Skeletal muscle satellite cell (primary cell): ENCODE measurements at regions not wholly inside any gene's neighbourhood (a gene's known extent, or its start where the extent isn't known, plus 50 kb on each side); places are given as distances from the start of the nearest gene placed in this dataset.

Source experiments
- H3K27me3 ChIP-seq: 2 replicates; pipeline ENCODE4 v1.7.0; 2013; ENCODE audit warnings: low read length; ENCODE audit not compliant: control insufficient read depth, insufficient read depth
- H3K36me3 ChIP-seq: 2 replicates; pipeline ENCODE4 v1.7.0; 2013; ENCODE audit warnings: mild to moderate bottlenecking, control low read depth, low read length; ENCODE audit not compliant: insufficient read depth
- H3K4me1 ChIP-seq: 2 replicates; pipeline ENCODE4 v1.7.0; 2013; ENCODE audit warnings: low read length; ENCODE audit not compliant: control insufficient read depth, insufficient read depth
- H3K4me2 ChIP-seq: 2 replicates; pipeline ENCODE4 v1.7.0; 2013; ENCODE audit warnings: mild to moderate bottlenecking, low read length
- H3K4me3 ChIP-seq: 2 replicates; pipeline ENCODE4 v1.7.0; 2013; ENCODE audit warnings: low read length
- H3K9ac ChIP-seq: 2 replicates; pipeline ENCODE4 v1.7.0; 2013; ENCODE audit warnings: mild to moderate bottlenecking, low read depth, low read length, moderate library complexity
- H3K9me3 ChIP-seq: replicated peaks from 2 replicates; pipeline ENCODE4 v1.7.0; 2013; ENCODE audit warnings: mild to moderate bottlenecking, control low read depth, low read length

GRCh38 chr7:86942995-86943394, 116.5 kb downstream of the ELAPOR2 start:
- Histone ChIP-seq H3K9me3 (no peaks in the 10 kb centered on the region), H3K27me3 (no peaks in the 10 kb centered on the region), H3K9ac (no peak overlapping the region), H3K36me3 (no peaks in the 10 kb centered on the region), H3K4me1 (no peaks in the 10 kb centered on the region), H3K4me3 (no peak overlapping the region), H3K4me2 (no peak overlapping the region)

DNA sequence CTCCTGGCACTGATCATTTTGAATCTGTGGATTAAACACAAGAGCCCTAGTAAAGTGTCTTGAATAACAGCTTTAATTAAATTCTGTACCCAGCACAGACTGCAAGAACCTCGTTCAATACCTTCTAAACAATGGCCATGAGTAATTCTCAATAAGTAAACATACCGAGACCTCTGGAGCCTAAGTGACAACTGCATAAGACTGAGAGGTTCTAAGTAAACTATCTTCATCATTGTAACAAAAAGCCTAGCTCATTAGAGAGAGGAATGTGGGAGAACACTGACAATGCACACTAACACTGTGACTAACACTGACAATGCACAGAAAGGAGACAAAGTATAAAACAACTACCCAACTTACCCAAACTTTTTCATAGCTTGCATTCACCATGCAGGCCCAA, 117.4 kb downstream of the ELAPOR2 start:
- Histone ChIP-seq H3K4me1 (peaks cover 4% of the 10 kb centered on the region), H3K9me3 (no peaks in the 10 kb centered on the region), H3K27me3 (no peaks in the 10 kb centered on the region), H3K9ac (no peak overlapping the region), H3K36me3 (no peaks in the 10 kb centered on the region), H3K4me3 (no peak overlapping the region), H3K4me2 (no peak overlapping the region)

DNA sequence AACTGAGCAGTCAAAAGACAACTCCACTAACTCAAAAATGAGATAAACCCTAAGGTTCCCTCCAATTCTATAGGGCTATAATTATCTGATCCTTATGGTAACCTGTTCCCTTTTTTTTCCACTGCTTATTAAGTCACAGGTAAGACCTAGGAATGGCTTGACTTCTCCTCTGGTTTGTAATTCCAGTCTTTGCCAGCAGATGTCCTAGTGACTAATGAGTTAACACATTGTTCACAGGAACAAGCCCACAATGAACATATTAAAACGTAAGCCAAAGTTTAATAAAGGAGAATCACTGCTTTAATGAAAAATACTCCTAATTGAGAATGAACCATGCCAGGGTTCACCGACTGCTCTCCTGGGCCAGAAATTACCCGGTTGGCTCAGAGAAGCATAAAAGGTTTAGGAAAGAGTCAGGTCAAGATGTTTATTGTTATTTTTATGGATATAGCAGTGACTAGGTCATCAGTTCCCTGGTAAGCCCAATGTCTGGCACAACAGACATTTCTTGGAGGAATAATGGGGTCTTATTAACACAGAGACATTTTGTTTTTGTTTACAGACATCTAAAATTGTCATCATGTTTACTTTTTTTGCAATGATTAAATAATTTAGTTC, 120.1 kb downstream of the ELAPOR2 start:
- Histone ChIP-seq H3K27me3 (no peaks in the 10 kb centered on the region), H3K4me3 (no peak overlapping the region), H3K4me1 (peaks cover 4% of the 10 kb centered on the region), H3K4me2 (no peak overlapping the region), H3K9me3 (no peaks in the 10 kb centered on the region), H3K36me3 (no peaks in the 10 kb centered on the region), H3K9ac (no peak overlapping the region)

GRCh38 chr7:86937363-86937878, 122.0 kb downstream of the ELAPOR2 start:
- H3K4me1 ChIP-seq, result peaks cover 9% of the 10 kb centered on the region

DNA sequence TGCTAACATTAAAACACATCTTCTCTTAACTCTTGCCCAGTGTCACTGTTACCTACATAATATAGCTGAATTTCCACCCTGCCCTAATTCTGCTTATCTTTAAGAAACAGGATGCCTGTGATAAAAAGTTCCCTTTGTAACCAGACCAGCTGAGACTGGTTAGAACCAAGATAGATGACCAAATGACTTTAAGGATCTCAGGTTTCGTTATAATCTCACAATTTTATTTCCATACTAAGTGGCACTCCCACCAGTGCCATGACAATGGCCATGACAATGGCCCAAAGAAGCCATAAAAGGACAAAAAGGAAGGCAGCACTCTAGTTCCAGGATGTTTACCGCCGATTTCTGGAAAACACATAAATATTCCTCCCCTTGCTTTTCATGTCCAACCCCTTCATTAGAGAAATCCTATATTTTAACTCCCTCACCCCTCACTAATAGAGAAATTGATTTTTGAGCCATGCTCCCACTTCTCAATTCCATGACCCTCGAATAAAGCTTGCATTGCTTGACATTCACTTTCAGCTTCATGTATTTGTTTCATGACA, 126.1 kb downstream of the ELAPOR2 start:
- Histone ChIP-seq H3K4me3 (no peak overlapping the region), H3K9me3 (no peaks in the 10 kb centered on the region), H3K27me3 (no peaks in the 10 kb centered on the region), H3K4me2 (no peak overlapping the region), H3K9ac (no peak overlapping the region), H3K4me1 (peaks cover 18% of the 10 kb centered on the region), H3K36me3 (no peaks in the 10 kb centered on the region)

More at GRCh38 chr7:86937363-86937878, 122.0 kb downstream of the ELAPOR2 start:
- Histone ChIP-seq H3K9me3 (no peaks in the 10 kb centered on the region), H3K4me2 (no peak overlapping the region), H3K27me3 (no peaks in the 10 kb centered on the region), H3K4me3 (no peak overlapping the region), H3K9ac (no peak overlapping the region), H3K36me3 (no peaks in the 10 kb centered on the region)

DNA sequence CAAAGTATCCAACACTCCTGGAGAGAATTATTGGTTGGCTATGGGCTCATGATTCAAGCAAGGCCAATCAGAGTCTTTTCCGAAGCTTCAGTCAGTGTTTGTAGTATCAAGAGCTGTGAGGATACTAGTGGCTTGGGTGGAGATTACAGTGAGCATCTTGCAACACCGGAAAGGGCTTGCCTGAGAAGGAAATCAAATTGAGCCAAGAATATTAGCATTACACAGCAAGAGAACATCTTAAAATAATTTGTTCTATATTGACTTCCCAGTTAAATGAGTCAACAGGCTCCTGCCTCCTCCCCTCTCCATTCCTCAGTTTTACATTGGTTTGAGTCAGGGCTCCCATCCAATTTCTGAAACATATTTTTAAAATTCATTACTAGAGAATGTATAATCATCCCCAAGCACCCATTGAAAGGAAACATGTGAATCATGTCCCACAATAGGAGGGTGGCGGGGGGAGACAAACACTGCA, 127.4 kb downstream of the ELAPOR2 start:
- Histone ChIP-seq H3K36me3 (no peaks in the 10 kb centered on the region), H3K27me3 (no peaks in the 10 kb centered on the region), H3K9ac (no peak overlapping the region), H3K4me2 (peak overlapping the region; percentile 43), H3K9me3 (no peaks in the 10 kb centered on the region), H3K4me1 (peaks cover 14% of the 10 kb centered on the region), H3K4me3 (no peak overlapping the region)

DNA sequence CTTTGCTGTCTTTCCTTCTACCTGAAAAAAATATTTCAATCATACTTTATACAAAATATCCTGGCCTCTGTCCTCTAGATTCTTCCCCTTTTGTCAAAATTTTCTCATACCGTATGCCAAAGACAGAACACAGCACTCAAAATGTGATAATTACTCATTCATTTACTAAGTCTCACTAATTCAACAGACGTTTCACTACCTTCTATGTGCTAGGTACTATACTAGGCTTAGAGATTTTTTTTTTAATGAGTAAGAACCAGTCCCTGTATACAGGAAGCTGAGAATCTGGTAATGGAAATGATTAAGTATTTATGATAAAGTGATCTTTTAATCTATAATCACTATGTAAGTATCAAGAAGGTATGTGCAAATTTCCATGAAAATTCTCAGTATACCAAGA, 128.0 kb downstream of the ELAPOR2 start:
- peaks cover 14% of the 10 kb centered on the region for H3K4me1 ChIP-seq
- H3K9ac ChIP-seq, result no peak overlapping the region
- H3K27me3 ChIP-seq, result no peaks in the 10 kb centered on the region
- H3K4me3 ChIP-seq, result no peak overlapping the region
- peak overlapping the region; percentile 43 for H3K4me2 ChIP-seq
- H3K36me3 ChIP-seq, result no peaks in the 10 kb centered on the region
- H3K9me3 ChIP-seq, result no peaks in the 10 kb centered on the region

DNA sequence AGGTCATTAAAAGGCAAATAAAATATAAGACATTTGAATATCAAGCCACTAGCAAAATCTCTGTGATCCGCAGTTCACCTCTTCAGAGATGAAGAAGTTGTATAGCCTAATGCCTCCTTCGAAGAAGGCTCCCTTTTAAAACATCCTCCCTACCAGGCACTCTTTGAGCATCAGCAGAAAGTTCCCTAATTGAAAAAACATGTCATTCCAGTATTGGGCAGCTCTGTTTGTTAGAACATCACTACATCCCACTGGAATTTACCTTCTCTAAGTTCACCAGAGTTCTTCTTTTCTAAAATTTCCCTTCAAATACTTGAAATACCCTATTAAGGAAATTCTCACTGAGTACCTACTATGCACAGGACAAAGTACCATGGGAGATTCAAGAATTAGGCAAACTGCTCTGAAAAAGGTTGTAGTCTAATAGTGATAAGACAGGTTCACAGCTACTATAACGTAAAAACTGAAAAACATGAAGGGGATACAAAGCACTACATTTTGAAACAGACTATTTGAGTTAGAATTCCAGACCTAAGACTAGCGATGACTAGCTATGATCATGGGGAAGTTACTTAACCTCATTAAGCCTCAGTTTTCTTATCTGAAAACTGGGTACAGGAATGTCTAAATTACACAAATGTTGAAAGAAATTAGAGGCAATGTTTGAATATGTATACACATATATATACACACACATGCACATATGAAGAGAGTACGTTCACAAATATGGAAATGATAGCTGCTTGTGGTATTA, 128.7 kb downstream of the ELAPOR2 start:
- Histone ChIP-seq H3K4me3 (no peak overlapping the region), H3K9me3 (no peaks in the 10 kb centered on the region), H3K9ac (no peak overlapping the region), H3K4me2 (no peak overlapping the region), H3K27me3 (no peaks in the 10 kb centered on the region), H3K36me3 (no peaks in the 10 kb centered on the region), H3K4me1 (peaks cover 14% of the 10 kb centered on the region)

DNA sequence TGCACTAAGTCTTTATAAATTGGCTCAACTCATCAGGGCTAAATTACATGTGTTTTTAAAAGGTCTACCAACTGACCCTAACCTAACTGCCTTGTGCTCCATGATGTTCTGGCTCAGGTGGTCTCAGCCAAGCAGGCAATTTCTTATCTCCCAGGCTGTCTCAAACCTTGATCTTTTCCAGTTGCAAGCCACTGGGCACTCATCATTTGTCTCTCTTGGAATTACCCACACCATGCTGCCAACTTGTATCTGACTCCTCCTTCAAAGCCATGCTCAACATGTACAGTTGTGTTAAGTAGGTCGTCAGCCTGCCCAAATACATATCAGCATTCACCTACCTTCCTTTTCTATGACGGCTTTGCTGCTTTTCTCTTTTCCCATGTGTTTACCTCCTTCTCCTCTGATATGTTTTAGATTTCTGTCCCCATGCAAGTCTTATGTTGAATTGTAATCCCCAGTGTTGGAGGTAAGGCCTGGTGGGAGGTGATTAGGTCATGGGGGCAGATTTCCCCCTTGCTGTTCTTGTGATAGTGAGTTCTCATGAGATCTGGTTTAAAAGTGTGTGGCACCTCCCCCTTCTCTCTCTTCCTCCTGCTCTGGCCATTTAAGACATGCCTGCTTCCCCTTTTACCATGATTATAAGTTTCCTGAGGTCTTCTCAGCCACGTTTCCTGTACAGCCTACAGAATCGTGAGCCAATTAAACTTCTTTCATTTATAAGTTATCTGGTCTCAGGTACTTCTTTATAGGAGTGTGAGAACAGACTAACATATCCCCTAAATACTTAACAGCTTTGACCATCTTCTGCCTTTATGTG, 130.0 kb downstream of the ELAPOR2 start:
- Histone ChIP-seq H3K9ac (no peak overlapping the region), H3K4me1 (peaks cover 14% of the 10 kb centered on the region), H3K36me3 (no peaks in the 10 kb centered on the region), H3K4me3 (no peak overlapping the region), H3K4me2 (no peak overlapping the region), H3K27me3 (no peaks in the 10 kb centered on the region), H3K9me3 (no peaks in the 10 kb centered on the region)

GRCh38 chr7:86928308-86928707, 131.1 kb downstream of the ELAPOR2 start:
- Histone ChIP-seq H3K4me1 (peaks cover 14% of the 10 kb centered on the region), H3K9me3 (no peaks in the 10 kb centered on the region), H3K27me3 (no peaks in the 10 kb centered on the region), H3K9ac (no peak overlapping the region), H3K36me3 (no peaks in the 10 kb centered on the region), H3K4me3 (no peak overlapping the region), H3K4me2 (no peak overlapping the region)

GRCh38 chr7:86926732-86927131, 132.7 kb downstream of the ELAPOR2 start:
- H3K27me3 ChIP-seq, result no peaks in the 10 kb centered on the region
- H3K4me2 ChIP-seq, result no peak overlapping the region
- H3K9me3 ChIP-seq, result no peaks in the 10 kb centered on the region
- H3K4me3 ChIP-seq, result no peak overlapping the region
- no peak overlapping the region for H3K9ac ChIP-seq
- H3K36me3 ChIP-seq, result no peaks in the 10 kb centered on the region
- H3K4me1 ChIP-seq, result peaks cover 5% of the 10 kb centered on the region
